K562 (cell line): ENCODE measurements at regions not wholly inside any gene's neighbourhood (a gene's known extent, or its start where the extent isn't known, plus 50 kb on each side); places are given as distances from the start of the nearest gene placed in this dataset.

ENCODE experiments used
- ATAC-seq: fragments of 200-7000 bp; cut with Tn5 transposase; 3 replicates; pipeline ENCODE4 v1.9.1; 2020; ENCODE audit warnings: moderate library complexity
- BruUV-seq: library from RNA; stranded (reverse); fragments of 400-500 nt; replicated peaks from 2 replicates; lab custom pipeline; 2021; lab: Mats Ljungman, UMichigan
- CTCF ChIA-PET: fragments of 300-600 bp; formaldehyde crosslinking; extraction: SDS; loops from one replicate; lab custom pipeline; 2021; ENCODE audit warnings: low intra/inter-chr PET ratio; lab: Yijun Ruan, JAX
- POLR2A ChIA-PET: fragments of 300-600, 350-650 bp; sonication (Branson Sonifier 250); formaldehyde crosslinking; extraction: SDS; loops from one replicate; lab custom pipeline; 2021; ENCODE audit warnings: antibody characterized with exemption, inconsistent platforms; lab: Yijun Ruan, JAX
- DNase-seq, 4 experiments: peaks; one replicate each; pipeline versions ENCODE4 v3.0.0 to v3.0.0-alpha.2; 2011 to 2018; ENCODE audit warnings: low spot score in 3 of 4, mixed read lengths in 3 of 4; ENCODE audit errors: extremely low read depth in 1 of 4
- FAIRE-seq: peaks from 2 replicates; lab custom pipeline; 2011; peaks lifted over from hg19 to GRCh38; lab: Jason Lieb, UNC
- H2AFZ ChIP-seq: 2 replicates; pipeline ENCODE4 v1.6.0; 2011; ENCODE audit warnings: low read depth, low read length, control low read depth, inconsistent platforms
- H3K27ac ChIP-seq: fragments of 200-600 bp; 3 replicates; pipeline ENCODE4 v1.8.0; 2011; ENCODE audit warnings: low read depth, mild to moderate bottlenecking, control low read depth, inconsistent platforms, low read length, moderate library complexity, mixed read lengths; ENCODE audit errors: extremely low read depth
- H3K27me3 ChIP-seq, 2 experiments: fragments of 300-600 bp in 1 of 2; 2 replicates in 1 of 2; 3 replicates in 1 of 2; pipeline versions ENCODE4 v1.6.0 to v1.8.0; 2011; ENCODE audit warnings: inconsistent platforms in 2 of 2, low read length in 2 of 2, mild to moderate bottlenecking in 1 of 2, mixed read lengths in 1 of 2, moderate library complexity in 1 of 2; ENCODE audit not compliant: control insufficient read depth in 2 of 2, insufficient read depth in 2 of 2
- H3K36me3 ChIP-seq: fragments of 300-600 bp; 3 replicates; pipeline ENCODE4 v1.8.0; 2011; ENCODE audit warnings: mild to moderate bottlenecking, low read length, inconsistent platforms; ENCODE audit not compliant: control insufficient read depth, insufficient read depth
- H3K4me1 ChIP-seq, 2 experiments: fragments of 200-600 bp in 1 of 2; replicated peaks in 1 of 2; 2 replicates in 1 of 2; 3 replicates in 1 of 2; pipeline versions ENCODE4 v1.5.1 to v1.8.0; 2011; ENCODE audit warnings: inconsistent platforms in 2 of 2, low read length in 2 of 2, mild to moderate bottlenecking in 1 of 2, mixed read lengths in 1 of 2, moderate library complexity in 1 of 2; ENCODE audit not compliant: control insufficient read depth in 2 of 2, insufficient read depth in 2 of 2
- H3K4me2 ChIP-seq: 2 replicates; pipeline ENCODE4 v1.6.1; 2011; ENCODE audit warnings: low read length, control low read depth, inconsistent platforms, mixed read lengths; ENCODE audit not compliant: insufficient read depth
- H3K4me3 ChIP-seq: fragments of 200-600 bp; sonication (generic), shearing (Covaris generic); 2 replicates; pipeline ENCODE4 v1.5.1; 2016; ENCODE audit warnings: control low read depth, inconsistent platforms
- H3K79me2 ChIP-seq: fragments of 200-600 bp; 3 replicates; pipeline ENCODE4 v1.8.0; 2011; ENCODE audit warnings: low read length, inconsistent platforms; ENCODE audit not compliant: control insufficient read depth, insufficient read depth
- H3K9ac ChIP-seq, 2 experiments: 2 replicates each; pipeline versions ENCODE4 v1.6.0 to v1.6.1; 2011; ENCODE audit warnings: low read depth in 2 of 2, low read length in 2 of 2, control low read depth in 1 of 2, inconsistent platforms in 1 of 2, mild to moderate bottlenecking in 1 of 2, mixed read lengths in 1 of 2; ENCODE audit not compliant: insufficient read depth in 1 of 2
- H3K9me1 ChIP-seq: one replicate; pipeline ENCODE4 v1.6.0; 2011; ENCODE audit warnings: inconsistent platforms, mild to moderate bottlenecking, low read length, moderate library complexity; ENCODE audit not compliant: control insufficient read depth, insufficient read depth
- H3K9me3 ChIP-seq: replicated peaks from 2 replicates; pipeline ENCODE4 v1.5.1; 2011; ENCODE audit warnings: low read depth, low read length, inconsistent platforms; ENCODE audit not compliant: control insufficient read depth, insufficient read depth
- H4K20me1 ChIP-seq: replicated peaks from 2 replicates; pipeline ENCODE4 v1.6.1; 2011; ENCODE audit warnings: low read length, inconsistent platforms, mixed read lengths; ENCODE audit not compliant: control insufficient read depth, insufficient read depth
- CEBPB ChIP-seq: fragments of 450-650 bp; IDR thresholded peaks from 2 replicates; pipeline ENCODE4 v1.6.1; 2016; ENCODE audit warnings: missing genetic modification characterization, missing compliant biosample characterization
- CEBPG ChIP-seq, 3 experiments: fragments of 200-800 bp in 1 of 3; sonication (Bioruptor generic) in 1 of 3; sonication (generic) in 1 of 3; formaldehyde crosslinking in 1 of 3; IDR thresholded peaks in 2 of 3; conservative IDR thresholded peaks in 1 of 3; 2 replicates each; pipeline versions ENCODE4 v1.6.1 to v1.8.0; 2016 to 2022; ENCODE audit warnings: missing compliant biosample characterization in 2 of 3, missing genetic modification characterization in 2 of 3, mild to moderate bottlenecking in 1 of 3, missing genetic modification reagents in 1 of 3
- DLX4 ChIP-seq: fragments of 250-450 bp; sonication (Bioruptor Pico); IDR thresholded peaks from 2 replicates; pipeline ENCODE4 v1.6.1; 2021; ENCODE audit warnings: mild to moderate bottlenecking
- FOSL1 ChIP-seq: fragments of 200-800 bp; sonication (Bioruptor generic); conservative IDR thresholded peaks from 2 replicates; pipeline ENCODE4 v1.6.1; 2016; ENCODE audit warnings: missing genetic modification characterization, missing compliant biosample characterization
- SMAD2 ChIP-seq: fragments of 150-350 bp; IDR thresholded peaks from 2 replicates; pipeline ENCODE4 v1.6.1; 2014; ENCODE audit warnings: low read depth, mild to moderate bottlenecking, low read length
- TRIM28 ChIP-seq: fragments of 450-650 bp; IDR thresholded peaks from 2 replicates; pipeline ENCODE4 v1.6.1; 2017
- WGBS: fragments of 100-300 bp; shearing (Covaris generic); methylation state at CpG from one replicate; pipeline ENCODE4 v1.1.6; 2016; ENCODE audit warnings: low coverage, mixed read lengths; ENCODE audit not compliant: insufficient coverage; ENCODE audit errors: missing lambda C conversion rate; 5-methylcytosine and 5-hydroxymethylcytosine counted together
- in situ Hi-C: fragments of 300-500 bp; cut with MboI; formaldehyde crosslinking; loops from 4 replicates; pipeline ENCODE4 v1.15.0; 2018; ENCODE audit warnings: inconsistent platforms, mixed read lengths
- intact Hi-C: fragments of 100-400 bp; cut with micrococcal nuclease; formaldehyde crosslinking; loops from 2 replicates; pipeline ENCODE4 v1.14.2; 2022
- TF ChIP-seq, protein P1 (sequence below): fragments of 450-650 bp; formaldehyde crosslinking; IDR thresholded peaks from 2 replicates; pipeline ENCODE4 v1.4.0; 2020; ENCODE audit warnings: mild to moderate bottlenecking, mixed read lengths

DNA sequence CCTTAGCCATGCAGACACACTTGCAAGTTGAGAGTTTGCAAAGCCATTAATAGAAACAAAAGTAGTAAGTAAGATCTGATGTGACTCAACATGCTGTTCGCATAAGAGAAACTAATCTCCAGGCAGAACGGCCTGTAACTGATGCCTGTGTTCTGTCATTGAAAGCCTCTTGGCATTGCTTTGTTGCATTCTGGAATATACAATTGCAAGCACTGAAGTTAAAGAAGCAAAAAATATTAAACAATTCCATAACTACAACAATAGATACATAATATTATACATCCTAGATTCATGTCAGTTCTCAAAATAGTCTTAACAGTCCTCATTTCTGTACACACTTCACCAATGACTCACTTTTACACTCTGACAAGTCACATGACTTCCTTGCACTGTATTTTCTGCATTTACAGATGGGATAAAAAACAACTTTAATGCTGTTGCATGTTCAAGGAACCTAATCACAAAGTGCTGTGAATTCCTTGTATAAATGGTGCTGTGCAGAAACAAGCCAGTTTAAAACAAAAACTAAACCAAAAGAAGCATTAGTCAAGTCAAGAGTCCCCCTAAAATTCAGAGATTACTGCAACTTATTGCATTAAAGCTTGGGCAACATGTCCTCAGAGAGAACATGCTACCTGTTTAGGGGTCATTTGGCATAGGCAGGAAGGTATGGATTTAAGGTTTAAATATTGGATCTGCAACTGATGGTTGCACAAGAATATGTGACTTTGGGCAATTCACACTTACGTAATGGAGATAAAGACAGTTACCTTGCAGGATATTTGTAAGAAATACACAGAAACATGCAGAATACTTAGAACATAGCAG lies 79.5 kb upstream of the SERP2 start:
- Histone ChIP-seq H4K20me1 (no peaks in the 10 kb centered on the region), H3K27me3 (peaks cover 6 to 10% of the 10 kb centered on the region in 2 experiments), H3K27ac (no peak overlapping the region), H3K4me2 (no peak overlapping the region), H3K36me3 (no peaks in the 10 kb centered on the region), H2AFZ (no peak overlapping the region), H3K9ac (no peak overlapping the region), H3K9me3 (no peaks in the 10 kb centered on the region), H3K4me3 (no peak overlapping the region), H3K9me1 (no peaks in the 10 kb centered on the region), H3K4me1 (no peaks in the 10 kb centered on the region; a peak in 1 of 5 replicates), H3K79me2 (no peaks in the 10 kb centered on the region)
- DNase-seq: no peak
- CTCF ChIA-PET: no interaction called here
- 10% methylated on average over 3 of the region's 3 CpGs for WGBS
- in situ Hi-C loops (no loop called here), intact Hi-C loops (no loop called here)
- no peak for ATAC-seq
- no TSS peak for BruUV-seq
- POLR2A ChIA-PET: no interaction called here
- peak; percentile 54 for TF ChIP-seq CEBPB (tag)
- TF ChIP-seq FOSL1: peak; percentile 45; the same call in 1 of the 2 replicates
- TF ChIP-seq, protein P1, sequence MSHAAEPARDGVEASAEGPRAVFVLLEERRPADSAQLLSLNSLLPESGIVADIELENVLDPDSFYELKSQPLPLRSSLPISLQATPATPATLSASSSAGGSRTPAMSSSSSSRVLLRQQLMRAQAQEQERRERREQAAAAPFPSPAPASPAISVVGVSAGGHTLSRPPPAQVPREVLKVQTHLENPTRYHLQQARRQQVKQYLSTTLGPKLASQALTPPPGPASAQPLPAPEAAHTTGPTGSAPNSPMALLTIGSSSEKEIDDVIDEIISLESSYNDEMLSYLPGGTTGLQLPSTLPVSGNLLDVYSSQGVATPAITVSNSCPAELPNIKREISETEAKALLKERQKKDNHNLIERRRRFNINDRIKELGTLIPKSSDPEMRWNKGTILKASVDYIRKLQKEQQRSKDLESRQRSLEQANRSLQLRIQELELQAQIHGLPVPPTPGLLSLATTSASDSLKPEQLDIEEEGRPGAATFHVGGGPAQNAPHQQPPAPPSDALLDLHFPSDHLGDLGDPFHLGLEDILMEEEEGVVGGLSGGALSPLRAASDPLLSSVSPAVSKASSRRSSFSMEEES (CRISPR knock-in tag): peak; percentile 91
- TF ChIP-seq SMAD2: no peak
- no peak for TF ChIP-seq TRIM28
- TF ChIP-seq CEBPG (CRISPR knock-in tag; IDR thresholded peaks at IDR 0.05): no peak
- TF ChIP-seq CEBPG (tag; conservative IDR thresholded peaks at IDR 0.05 in 1 of 2, IDR thresholded peaks at IDR 0.05 in 1 of 2): peak in 1 of 2 experiments; percentile 33; a peak in 1 of 4 replicates
- TF ChIP-seq DLX4 (CRISPR knock-in tag): no peak
- no peak for FAIRE-seq
